Ishikawa (cell line): ENCODE measurements at regions not wholly inside any gene's neighbourhood (a gene's known extent, or its start where the extent isn't known, plus 50 kb on each side); places are given as distances from the start of the nearest gene placed in this dataset.
A peak's percentile ranks its signal among the peaks of the same experiment; 100 is the strongest.

ENCODE experiments used
- CEBPB ChIP-seq: IDR thresholded peaks from 2 replicates; pipeline ENCODE4 v1.6.1; 2012
- CREB1 ChIP-seq: IDR thresholded peaks from 2 replicates; pipeline ENCODE4 v1.6.1; 2012; ENCODE audit warnings: low read depth
- EGR1 ChIP-seq: IDR thresholded peaks from 2 replicates; pipeline ENCODE4 v1.6.1; 2012
- EP300 ChIP-seq: IDR thresholded peaks from 2 replicates; pipeline ENCODE4 v1.6.1; 2012; ENCODE audit warnings: borderline replicate concordance
- FOXM1 ChIP-seq: IDR thresholded peaks from 2 replicates; pipeline ENCODE4 v1.6.1; 2012; ENCODE audit warnings: low read depth, borderline replicate concordance
- MAX ChIP-seq: IDR thresholded peaks from 2 replicates; pipeline ENCODE4 v1.6.1; 2012
- NFIC ChIP-seq: IDR thresholded peaks from 2 replicates; pipeline ENCODE4 v1.6.1; 2012
- RAD21 ChIP-seq: IDR thresholded peaks from 2 replicates; pipeline ENCODE4 v1.6.1; 2012; ENCODE audit warnings: low read depth
- REST ChIP-seq: IDR thresholded peaks from 2 replicates; pipeline ENCODE4 v1.6.1; 2012; ENCODE audit warnings: low read depth, mild to moderate bottlenecking
- TAF1 ChIP-seq: IDR thresholded peaks from 2 replicates; pipeline ENCODE4 v1.6.1; 2012; ENCODE audit warnings: low read depth, mild to moderate bottlenecking
- TCF12 ChIP-seq: IDR thresholded peaks from 2 replicates; pipeline ENCODE4 v1.6.1; 2012; ENCODE audit warnings: low read depth
- TEAD4 ChIP-seq: IDR thresholded peaks from 2 replicates; pipeline ENCODE4 v1.6.1; 2012
- USF1 ChIP-seq: IDR thresholded peaks from 2 replicates; pipeline ENCODE4 v1.6.1; 2012
- YY1 ChIP-seq: IDR thresholded peaks from 2 replicates; pipeline ENCODE4 v1.6.1; 2012; ENCODE audit warnings: low read depth
- ZBTB7A ChIP-seq: IDR thresholded peaks from 2 replicates; pipeline ENCODE4 v1.6.1; 2012; ENCODE audit warnings: low read depth

GRCh38 chr3:102194001-102194400 is 240.8 kb upstream of the ZPLD1 start:
- no peak for TF ChIP-seq MAX
- TF ChIP-seq TAF1, result no peak
- TF ChIP-seq USF1, result no peak
- TF ChIP-seq NFIC, result no peak
- no peak for TF ChIP-seq EGR1
- no peak for TF ChIP-seq REST
- no peak for TF ChIP-seq RAD21
- no peak for TF ChIP-seq CEBPB
- TF ChIP-seq CREB1, result no peak

- no peak for TF ChIP-seq YY1
- no peak for TF ChIP-seq TCF12
- no peak for TF ChIP-seq EP300
- no peak for TF ChIP-seq RAD21
- TF ChIP-seq TAF1, result no peak
- TF ChIP-seq MAX, result no peak
These were observed 240.1 kb upstream of the ZPLD1 start for GRCh38 chr3:102194760-102195159.

- TF ChIP-seq USF1 (no peak), RAD21 (no peak), TCF12 (no peak), TAF1 (no peak), REST (peak; percentile 30; the same call in 1 of the 2 replicates)
These were observed 239.4 kb upstream of the ZPLD1 start for GRCh38 chr3:102195198-102195948.

- no peak for TF ChIP-seq EP300
- TF ChIP-seq MAX, result no peak
- no peak for TF ChIP-seq NFIC
- no peak for TF ChIP-seq TEAD4
- TF ChIP-seq TAF1, result no peak
- no peak for TF ChIP-seq ZBTB7A
- no peak for TF ChIP-seq YY1
- TF ChIP-seq EGR1, result no peak
- TF ChIP-seq CEBPB, result no peak
- TF ChIP-seq USF1, result no peak
- no peak for TF ChIP-seq REST
- TF ChIP-seq FOXM1, result no peak
- no peak for TF ChIP-seq RAD21
- no peak for TF ChIP-seq TCF12
- no peak for TF ChIP-seq CREB1
These were observed 234.7 kb upstream of the ZPLD1 start for GRCh38 chr3:102200126-102200525.
